Bronchial epithelial cell (primary cell): ENCODE measurements at regions not wholly inside any gene's neighbourhood (a gene's known extent, or its start where the extent isn't known, plus 50 kb on each side); places are given as distances from the start of the nearest gene placed in this dataset.
"Not testable (repeated sequence)": the region's sequence is repeated elsewhere in the genome, so short reads cannot be mapped to it uniquely, and the experiment has no call there.

Source experiments
- DNase-seq: peaks from one replicate; pipeline ENCODE4 v3.0.0-alpha.2; 2010; ENCODE audit warnings: low read depth
- FAIRE-seq: peaks from 2 replicates; lab custom pipeline; 2011; peaks lifted over from hg19 to GRCh38; lab: Jason Lieb, UNC
- H3K27me3 ChIP-seq: 2 replicates; pipeline ENCODE4 v1.5.1; 2011; ENCODE audit warnings: low read length; ENCODE audit not compliant: control insufficient read depth, insufficient read depth
- H3K36me3 ChIP-seq: 2 replicates; pipeline ENCODE4 v1.5.1; 2011; ENCODE audit warnings: low read length; ENCODE audit not compliant: control insufficient read depth, insufficient read depth
- H3K4me3 ChIP-seq: 2 replicates; pipeline ENCODE4 v1.5.1; 2011; ENCODE audit warnings: mild to moderate bottlenecking, low read depth, low read length, control low read depth
- CTCF ChIP-seq: IDR thresholded peaks from 2 replicates; pipeline ENCODE4 v1.5.1; 2011; ENCODE audit warnings: mild to moderate bottlenecking, moderate library complexity, low read length, control low read depth, inconsistent platforms; ENCODE audit not compliant: insufficient read depth, severe bottlenecking

- DNase-seq (no peak), FAIRE-seq (no peak)
- no peak overlapping the region for H3K4me3 ChIP-seq
- no peak for TF ChIP-seq CTCF
- no peaks in the 10 kb centered on the region for H3K36me3 ChIP-seq
- H3K27me3 ChIP-seq, result no peaks in the 10 kb centered on the region
Observed at GRCh38 chr13:88507909-88508308, 836.7 kb downstream of the SLITRK5 start.

GRCh38 chr13:88512993-88513392, 841.8 kb downstream of the SLITRK5 start:
- not testable (repeated sequence) for H3K4me3 ChIP-seq, H3K27me3 ChIP-seq, DNase-seq, H3K36me3 ChIP-seq, FAIRE-seq

- Histone ChIP-seq H3K4me3 (no peak overlapping the region), H3K27me3 (no peaks in the 10 kb centered on the region), H3K36me3 (no peaks in the 10 kb centered on the region)
- FAIRE-seq (no peak), DNase-seq (no peak)
- no peak for TF ChIP-seq CTCF
Observed at GRCh38 chr13:88526186-88526852, 855.1 kb downstream of the SLITRK5 start.

GRCh38 chr13:88526853-88527215, 855.7 kb downstream of the SLITRK5 start:
- FAIRE-seq (no peak), DNase-seq (no peak)
- TF ChIP-seq CTCF, result no peak
- Histone ChIP-seq H3K4me3 (no peak overlapping the region), H3K27me3 (no peaks in the 10 kb centered on the region), H3K36me3 (no peaks in the 10 kb centered on the region)

GRCh38 chr13:88541994-88542393, 870.8 kb downstream of the SLITRK5 start:
- no peak for FAIRE-seq
- no peak for TF ChIP-seq CTCF

GRCh38 chr13:88544836-88545235, 873.7 kb downstream of the SLITRK5 start:
- H3K27me3 ChIP-seq, result no peaks in the 10 kb centered on the region
- no peak for TF ChIP-seq CTCF
- FAIRE-seq, result no peak
- no peak overlapping the region for H3K4me3 ChIP-seq
- peak; percentile 80 for DNase-seq
- H3K36me3 ChIP-seq, result no peaks in the 10 kb centered on the region

More at GRCh38 chr13:88541994-88542393, 870.8 kb downstream of the SLITRK5 start:
- Histone ChIP-seq H3K36me3 (no peaks in the 10 kb centered on the region), H3K27me3 (no peaks in the 10 kb centered on the region), H3K4me3 (no peak overlapping the region)
- no peak for DNase-seq
